NCI-H510A (cell line): ENCODE measurements at regions not wholly inside any gene's neighbourhood (a gene's known extent, or its start where the extent isn't known, plus 50 kb on each side); places are given as distances from the start of the nearest gene placed in this dataset.

Experiments used
- DNase-seq: peaks from one replicate; lab custom pipeline; 2025; lab: John Stamatoyannopoulos, UW

GRCh38 chr2:19491796-19492195 is 133.4 kb upstream of the OSR1 start:
- no peak for DNase-seq

- DNase-seq: no peak
Measured at GRCh38 chr2:19490846-19491435, 132.5 kb upstream of the OSR1 start.

GRCh38 chr2:19488009-19488691 is 129.7 kb upstream of the OSR1 start:
- no peak for DNase-seq

GRCh38 chr2:19484736-19485135 is 126.3 kb upstream of the OSR1 start:
- DNase-seq: no peak

- DNase-seq: no peak
Measured at GRCh38 chr2:19480673-19481072, 122.2 kb upstream of the OSR1 start.

- no peak for DNase-seq
Measured at GRCh38 chr2:19479666-19480065, 121.2 kb upstream of the OSR1 start.

- DNase-seq: no peak
Measured at GRCh38 chr2:19478409-19478808, 120.0 kb upstream of the OSR1 start.

- DNase-seq: no peak
Measured at GRCh38 chr2:19476327-19476726, 117.9 kb upstream of the OSR1 start.

- DNase-seq: no peak
Measured at GRCh38 chr2:19474128-19474527, 115.7 kb upstream of the OSR1 start.

GRCh38 chr2:19473350-19473749 is 114.9 kb upstream of the OSR1 start:
- no peak for DNase-seq

- DNase-seq: no peak
Measured at GRCh38 chr2:19472391-19472978, 114.1 kb upstream of the OSR1 start.

- no peak for DNase-seq
Measured at GRCh38 chr2:19471491-19471890, 113.1 kb upstream of the OSR1 start.

GRCh38 chr2:19465978-19466377 is 107.6 kb upstream of the OSR1 start:
- no peak for DNase-seq

- no peak for DNase-seq
Measured at GRCh38 chr2:19462256-19462645, 103.8 kb upstream of the OSR1 start.

GRCh38 chr2:19461504-19462255 is 103.3 kb upstream of the OSR1 start:
- no peak for DNase-seq

- no peak for DNase-seq
Measured at GRCh38 chr2:19460761-19461160, 102.3 kb upstream of the OSR1 start.

GRCh38 chr2:19458427-19459003 is 100.1 kb upstream of the OSR1 start:
- DNase-seq: no peak

- no peak for DNase-seq
Measured at GRCh38 chr2:19457809-19458208, 99.4 kb upstream of the OSR1 start.

GRCh38 chr2:19456705-19457309 is 98.4 kb upstream of the OSR1 start:
- no peak for DNase-seq

GRCh38 chr2:19454125-19454524 is 95.7 kb upstream of the OSR1 start:
- DNase-seq: no peak

- no peak for DNase-seq
Measured at GRCh38 chr2:19442731-19443130, 84.3 kb upstream of the OSR1 start.

- no peak for DNase-seq
Measured at GRCh38 chr2:19439081-19439480, 80.7 kb upstream of the OSR1 start.
